CD4-positive, alpha-beta T cell (primary cell): ENCODE measurements at regions not wholly inside any gene's neighbourhood (a gene's known extent, or its start where the extent isn't known, plus 50 kb on each side); places are given as distances from the start of the nearest gene placed in this dataset.

Source experiments
- ATAC-seq: fragments of 200-7000 bp; cut with Tn5 transposase; one replicate; pipeline ENCODE4 v1.10.0; 2022; ENCODE audit warnings: mild to moderate bottlenecking; ENCODE audit not compliant: poor library complexity
- CTCF ChIA-PET: fragments of 350-600 bp; sonication (Branson Sonifier 250); formaldehyde crosslinking; loops from one replicate; lab custom pipeline; 2021; ENCODE audit warnings: antibody characterized with exemption, inconsistent platforms; lab: Charles Lee
- POLR2A ChIA-PET: fragments of 350-600 bp; sonication (Branson Sonifier 250); formaldehyde crosslinking; loops from one replicate; lab custom pipeline; 2021; ENCODE audit warnings: antibody characterized with exemption, inconsistent platforms; lab: Charles Lee
- DNase-seq, 14 experiments: peaks; one replicate each; pipeline ENCODE4 v3.0.0-alpha.2; 2013 to 2020; ENCODE audit warnings: mixed read lengths in 2 of 14
- H3K27ac ChIP-seq, 2 donors: one replicate each; pipeline versions ENCODE4 v1.5.1 to v1.7.0; 2013; ENCODE audit warnings: low read length in 2 of 2, low read depth in 1 of 2, mild to moderate bottlenecking in 1 of 2
- H3K27me3 ChIP-seq, 2 experiments: 1 replicate in 1 of 2; 2 replicates in 1 of 2; pipeline versions ENCODE4 v1.6.1 to v1.7.0; 2013; ENCODE audit warnings: low read length in 2 of 2, control low read depth in 1 of 2, mild to moderate bottlenecking in 1 of 2, moderate library complexity in 1 of 2; ENCODE audit not compliant: insufficient read depth in 2 of 2, control insufficient read depth in 1 of 2
- H3K36me3 ChIP-seq: one replicate; pipeline ENCODE4 v1.6.1; 2013; ENCODE audit warnings: low read length, control low read depth; ENCODE audit not compliant: insufficient read depth
- H3K4me1 ChIP-seq: one replicate; pipeline ENCODE4 v1.6.1; 2013; ENCODE audit warnings: low read length, control low read depth; ENCODE audit not compliant: insufficient read depth
- H3K4me3 ChIP-seq: one replicate; pipeline ENCODE4 v1.5.1; 2013; ENCODE audit warnings: mild to moderate bottlenecking, low read length, moderate library complexity
- H3K9me3 ChIP-seq, 2 experiments: 1 replicate in 1 of 2; 2 replicates in 1 of 2; pipeline versions ENCODE4 v1.6.1 to v1.7.0; 2013; ENCODE audit warnings: low read length in 2 of 2, mild to moderate bottlenecking in 2 of 2, control low read depth in 1 of 2, moderate library complexity in 1 of 2; ENCODE audit not compliant: control insufficient read depth in 1 of 2, insufficient read depth in 1 of 2
- H3K27ac Mint-ChIP-seq: one replicate; pipeline ENCODE4 v1.8.0; 2020; ENCODE audit warnings: mixed read lengths
- H3K27me3 Mint-ChIP-seq: one replicate; pipeline ENCODE4 v1.8.0; 2021; ENCODE audit warnings: mixed read lengths
- H3K36me3 Mint-ChIP-seq: one replicate; pipeline ENCODE4 v1.8.0; 2021; ENCODE audit warnings: low read depth, mixed read lengths
- H3K4me1 Mint-ChIP-seq: one replicate; pipeline ENCODE4 v1.8.0; 2021; ENCODE audit warnings: low read depth, mixed read lengths
- H3K4me3 Mint-ChIP-seq: one replicate; pipeline ENCODE4 v1.8.0; 2020; ENCODE audit warnings: mild to moderate bottlenecking, mixed read lengths
- H3K9me3 Mint-ChIP-seq: one replicate; pipeline ENCODE4 v1.8.0; 2020; ENCODE audit warnings: mixed read lengths
- intact Hi-C, 2 experiments: fragments of 100-400 bp; cut with DNase I in 1 of 2; cut with micrococcal nuclease in 1 of 2; formaldehyde crosslinking; loops; one replicate each; pipeline versions ENCODE4 v1.15.1 to v1.9.0; 2023 to 2025; cut with DNase I, micrococcal nuclease
- TF ChIP-seq, protein P1 (sequence below): fragments of 200-600 bp; IDR thresholded peaks from one replicate; pipeline ENCODE4 v1.8.0; 2022; ENCODE audit warnings: antibody characterized with exemption, mild to moderate bottlenecking

GRCh38 chr12:91882910-91883309 is 262.7 kb downstream of the BTG1 start:
- no peaks in the 10 kb centered on the region for H3K27me3 Mint-ChIP-seq
- TF ChIP-seq, protein P1, sequence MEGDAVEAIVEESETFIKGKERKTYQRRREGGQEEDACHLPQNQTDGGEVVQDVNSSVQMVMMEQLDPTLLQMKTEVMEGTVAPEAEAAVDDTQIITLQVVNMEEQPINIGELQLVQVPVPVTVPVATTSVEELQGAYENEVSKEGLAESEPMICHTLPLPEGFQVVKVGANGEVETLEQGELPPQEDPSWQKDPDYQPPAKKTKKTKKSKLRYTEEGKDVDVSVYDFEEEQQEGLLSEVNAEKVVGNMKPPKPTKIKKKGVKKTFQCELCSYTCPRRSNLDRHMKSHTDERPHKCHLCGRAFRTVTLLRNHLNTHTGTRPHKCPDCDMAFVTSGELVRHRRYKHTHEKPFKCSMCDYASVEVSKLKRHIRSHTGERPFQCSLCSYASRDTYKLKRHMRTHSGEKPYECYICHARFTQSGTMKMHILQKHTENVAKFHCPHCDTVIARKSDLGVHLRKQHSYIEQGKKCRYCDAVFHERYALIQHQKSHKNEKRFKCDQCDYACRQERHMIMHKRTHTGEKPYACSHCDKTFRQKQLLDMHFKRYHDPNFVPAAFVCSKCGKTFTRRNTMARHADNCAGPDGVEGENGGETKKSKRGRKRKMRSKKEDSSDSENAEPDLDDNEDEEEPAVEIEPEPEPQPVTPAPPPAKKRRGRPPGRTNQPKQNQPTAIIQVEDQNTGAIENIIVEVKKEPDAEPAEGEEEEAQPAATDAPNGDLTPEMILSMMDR: no peak
- H3K36me3 Mint-ChIP-seq: peaks cover 3% of the 10 kb centered on the region
- intact Hi-C loops: no loop called here
- no peaks in the 10 kb centered on the region for H3K27me3 ChIP-seq
- no peak overlapping the region for H3K4me3 Mint-ChIP-seq
- no peak overlapping the region for H3K4me3 ChIP-seq
- DNase-seq (no peak), ATAC-seq (no peak)
- ChIA-PET CTCF (no interaction called here), POLR2A (interaction anchor here (0.6 to 1.1 kb wide), 3 partner anchors 20 to 261 kb away, joined by 3 to 5 read pairs (median 3); no protein-coding TSS in a partner anchor)
- H3K4me1 Mint-ChIP-seq: peaks cover 39% of the 10 kb centered on the region
- H3K36me3 ChIP-seq: no peaks in the 10 kb centered on the region
- H3K9me3 ChIP-seq: no peaks in the 10 kb centered on the region
- no peak overlapping the region for H3K27ac Mint-ChIP-seq
- peaks cover 13% of the 10 kb centered on the region for H3K4me1 ChIP-seq
- H3K9me3 Mint-ChIP-seq: peaks cover 2% of the 10 kb centered on the region
- no peak overlapping the region for H3K27ac ChIP-seq

DNA sequence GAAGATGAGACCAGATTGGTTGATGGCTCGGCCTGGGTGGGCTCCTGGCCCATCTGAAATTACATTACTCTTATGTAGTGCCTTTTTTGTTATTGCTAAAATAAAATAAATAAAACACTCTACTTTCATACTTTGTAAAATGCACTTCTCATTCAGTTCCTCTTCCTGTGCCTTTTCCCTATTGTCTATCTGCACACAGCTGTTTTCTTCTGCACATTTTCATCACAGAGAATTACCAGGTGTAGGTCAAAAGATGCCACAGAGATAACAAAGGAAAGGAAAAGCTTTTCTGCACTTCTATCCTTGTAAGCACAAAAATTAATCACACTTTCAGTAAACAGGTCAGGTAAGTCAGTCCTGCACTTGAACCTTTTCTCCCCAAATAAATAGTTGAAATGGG is 265.1 kb downstream of the BTG1 start:
- no peak for ATAC-seq
- no peak overlapping the region for H3K4me3 Mint-ChIP-seq
- POLR2A ChIA-PET: interaction anchor here (1.4 to 7.3 kb wide), 2 partner anchors 107 to 264 kb away, joined by 3 to 178 read pairs; partner anchors contain the start of gene BTG1
- peak overlapping the region; percentile 80 for H3K27ac Mint-ChIP-seq
- intact Hi-C loops: no loop called here
- H3K27me3 Mint-ChIP-seq: no peaks in the 10 kb centered on the region
- no peak overlapping the region for H3K27ac ChIP-seq
- H3K4me1 ChIP-seq: peaks cover 27% of the 10 kb centered on the region
- peaks cover 23% of the 10 kb centered on the region for H3K36me3 Mint-ChIP-seq
- H3K27me3 ChIP-seq: no peaks in the 10 kb centered on the region
- H3K9me3 ChIP-seq: no peaks in the 10 kb centered on the region
- no peaks in the 10 kb centered on the region for H3K36me3 ChIP-seq
- CTCF ChIA-PET: interaction anchor here (1.3 kb wide), 1 partner anchor 185 kb away, joined by 3 read pairs; no protein-coding TSS in a partner anchor
- DNase-seq: no peak
- H3K4me1 Mint-ChIP-seq: peaks cover 63% of the 10 kb centered on the region
- H3K9me3 Mint-ChIP-seq: peaks cover 3% of the 10 kb centered on the region
- no peak overlapping the region for H3K4me3 ChIP-seq
- TF ChIP-seq, protein P1: no peak

DNA sequence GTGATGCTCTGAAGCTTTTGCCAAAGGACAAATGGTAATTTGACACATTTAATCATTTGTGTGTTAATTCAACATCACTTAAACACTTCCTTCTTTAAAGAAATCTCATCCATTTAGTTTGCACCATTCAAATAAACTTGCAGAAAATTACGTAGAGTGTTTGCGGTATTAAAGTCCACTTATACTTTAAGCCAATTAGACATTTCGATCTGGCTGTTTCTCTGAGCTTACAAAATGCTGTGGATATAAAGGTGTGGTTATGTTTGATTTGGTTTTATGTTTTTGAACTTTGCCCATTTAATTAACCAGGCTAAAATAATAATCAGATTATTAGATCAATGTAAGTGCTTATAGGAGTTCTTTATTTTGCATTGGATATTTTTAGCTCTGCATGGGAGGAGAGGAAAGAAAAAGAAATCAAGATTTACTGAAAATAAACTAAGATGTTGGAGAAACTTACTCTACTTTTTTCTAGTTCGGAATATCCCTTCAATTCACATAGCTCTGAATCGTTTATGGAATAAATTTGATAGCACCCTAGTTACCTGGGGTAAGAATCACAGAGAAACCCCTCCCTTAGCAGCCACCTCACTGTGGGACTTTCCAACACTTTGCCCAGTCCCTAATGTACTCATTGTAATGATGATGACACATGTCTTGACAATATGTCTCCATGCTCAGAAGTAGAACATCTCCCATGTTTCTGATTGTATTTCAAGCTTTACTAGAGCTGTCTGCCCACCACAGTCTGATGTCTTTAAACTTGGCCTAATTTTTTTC is 268.0 kb downstream of the BTG1 start:
- DNase-seq: peak in 10 of 14 experiments; percentile 7 to 91 (median 44)
- intact Hi-C loops: loop anchor here (1.0 to 10.0 kb wide), 12 partner anchors 35 to 717 kb away; partner anchors contain the start of gene BTG1 (in 1 of the 2)
- Mint-ChIP-seq H3K27ac (peak overlapping the region; percentile 98), H3K4me3 (peak overlapping the region; percentile 73), H3K4me1 (peaks cover 68% of the 10 kb centered on the region), H3K27me3 (no peaks in the 10 kb centered on the region), H3K36me3 (peaks cover 36% of the 10 kb centered on the region), H3K9me3 (peaks cover 3% of the 10 kb centered on the region)
- Histone ChIP-seq H3K27ac (peak overlapping the region; percentile 92 to 97), H3K27me3 (no peaks in the 10 kb centered on the region), H3K4me3 (no peak overlapping the region), H3K9me3 (no peaks in the 10 kb centered on the region), H3K36me3 (no peaks in the 10 kb centered on the region), H3K4me1 (peaks cover 38% of the 10 kb centered on the region)
- POLR2A ChIA-PET: interaction anchor here (0.7 to 7.3 kb wide), 53 partner anchors 9 to 693 kb away, joined by 3 to 178 read pairs (median 5); partner anchors contain the start of gene BTG1
- peak; percentile 22 for ATAC-seq
- TF ChIP-seq, protein P1: no peak
- CTCF ChIA-PET: interaction anchor here (0.6 to 4.5 kb wide), 12 partner anchors 42 to 731 kb away, joined by 3 to 34 read pairs (median 3); partner anchors contain the start of gene BTG1
